ENCODE measurements at regions not wholly inside any gene's neighbourhood (a gene's known extent, or its start where the extent isn't known, plus 50 kb on each side); places are given as distances from the start of the nearest gene placed in this dataset.
"Not testable (repeated sequence)": the region's sequence is repeated elsewhere in the genome, so short reads cannot be mapped to it uniquely, and the experiment has no call there.

DNA sequence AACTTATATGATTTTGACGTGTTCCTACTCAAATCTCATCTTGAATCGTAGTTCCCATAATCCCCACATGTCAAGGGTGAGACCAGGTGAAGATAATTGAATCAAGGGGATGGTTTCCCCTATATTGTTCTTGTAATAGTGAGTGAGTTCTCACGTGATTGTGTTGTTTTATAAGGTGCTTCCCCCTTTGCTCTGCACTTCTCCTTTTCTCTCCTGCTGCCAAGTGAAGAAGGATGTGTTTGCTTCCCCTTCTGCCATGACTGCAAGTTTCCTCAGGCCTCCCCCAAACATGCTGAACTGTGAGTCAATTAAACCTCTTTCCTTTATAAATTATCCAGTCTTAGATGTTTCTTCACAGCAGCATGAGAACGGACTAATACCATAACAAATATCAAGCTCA, 83.2 kb downstream of the MANEA start:
- intact Hi-C loops (cut with DNase I, micrococcal nuclease), result no loop called here
- ATAC-seq (no peak), DNase-seq (no peak)

DNA sequence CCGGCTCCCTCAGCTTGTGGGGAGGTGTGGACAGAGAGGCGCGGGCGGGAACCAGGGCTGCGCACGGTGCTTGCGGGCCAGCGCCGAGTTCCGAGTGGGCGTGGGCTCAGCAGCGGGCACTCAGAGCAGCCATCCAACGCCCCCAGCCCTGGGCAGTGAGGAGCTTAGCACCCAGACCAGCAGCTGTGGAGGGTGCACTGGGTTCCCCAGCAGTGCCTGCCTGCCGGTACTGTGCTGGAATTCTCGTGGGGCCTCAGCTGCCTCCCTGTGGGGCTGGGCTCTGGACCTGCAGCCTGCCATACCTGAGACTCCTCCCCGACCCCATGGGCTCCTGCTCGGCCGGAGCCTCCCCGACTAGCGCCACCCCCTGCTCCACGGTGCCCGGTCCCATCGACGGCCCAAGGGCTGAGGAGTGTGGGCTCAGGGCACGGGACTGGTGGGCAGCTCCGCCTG, 92.7 kb downstream of the MANEA start:
- DNase-seq, result no peak
- ATAC-seq, result no peak
- intact Hi-C loops (cut with DNase I, micrococcal nuclease), result no loop called here

DNA sequence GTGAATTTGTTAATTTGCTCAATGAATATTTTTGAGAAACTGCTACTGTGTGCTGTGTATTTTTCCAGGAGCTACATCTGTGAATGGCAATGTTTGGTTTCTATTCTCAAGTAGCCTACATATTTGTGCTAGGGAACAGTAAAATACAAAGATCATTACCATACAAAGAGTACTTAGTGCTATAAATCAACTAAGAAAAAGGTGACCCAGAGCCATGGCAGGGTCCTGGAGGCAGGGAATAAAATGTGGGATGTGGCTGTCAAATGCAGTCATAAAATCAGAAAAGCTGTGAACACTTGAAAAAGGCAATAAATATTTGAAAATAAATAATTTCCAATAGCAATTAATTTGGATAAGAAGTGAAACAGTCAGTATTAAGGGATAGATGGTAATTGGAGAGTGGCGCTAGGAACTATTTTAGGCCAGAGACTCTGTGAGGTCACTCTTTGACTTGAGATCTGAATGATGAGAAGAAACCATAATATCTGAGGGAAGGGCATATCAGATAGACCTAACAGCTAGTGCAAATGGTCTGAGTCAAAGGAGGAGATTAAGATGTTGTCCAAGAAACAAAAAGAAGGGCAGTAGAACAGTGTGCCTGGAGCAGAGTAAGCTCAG, 98.8 kb downstream of the MANEA start:
- ATAC-seq, result no peak
- intact Hi-C loops (cut with DNase I, micrococcal nuclease), result no loop called here
- DNase-seq, result no peak

DNA sequence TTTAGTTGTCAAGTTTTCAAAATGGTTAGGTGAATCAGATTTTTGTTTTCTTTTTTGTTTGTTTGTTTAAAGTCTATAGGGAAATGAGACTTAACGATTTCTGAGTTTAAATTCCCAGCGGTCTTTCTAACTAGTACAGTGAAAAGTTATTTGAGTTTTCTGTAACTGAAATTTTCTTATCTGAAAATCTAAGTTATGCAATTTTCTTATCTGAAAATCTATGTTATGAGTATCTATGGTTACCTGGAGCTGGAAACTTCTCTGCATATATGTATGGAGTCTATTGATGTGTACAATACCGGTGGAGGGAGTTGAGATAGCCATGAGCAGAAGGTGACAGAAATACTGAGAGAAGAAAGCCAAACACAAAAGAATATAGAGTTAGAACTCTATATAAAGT, 102.6 kb downstream of the MANEA start:
- ATAC-seq (no peak), DNase-seq (no peak)
- intact Hi-C loops (cut with DNase I, micrococcal nuclease), result no loop called here

DNA sequence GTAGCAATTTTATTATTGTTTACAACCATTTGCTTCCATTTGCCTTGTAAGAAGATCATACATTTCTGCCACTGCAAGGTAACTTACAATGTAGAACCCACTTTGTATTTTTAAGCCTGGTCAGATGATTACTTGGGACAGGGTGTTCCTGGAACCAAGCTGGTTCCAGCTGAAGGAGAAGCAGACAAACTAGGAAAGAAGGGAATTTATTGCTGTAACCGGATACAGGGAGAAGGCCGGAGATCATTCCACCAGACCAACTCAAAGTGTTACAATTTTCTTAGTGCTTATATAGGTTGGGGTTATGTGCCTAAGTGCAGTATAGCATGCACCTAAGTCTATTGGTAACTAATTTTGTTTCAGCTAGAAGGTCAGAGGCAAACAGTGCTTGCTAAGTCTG, 104.4 kb downstream of the MANEA start:
- DNase-seq (no peak), ATAC-seq (no peak)

DNA sequence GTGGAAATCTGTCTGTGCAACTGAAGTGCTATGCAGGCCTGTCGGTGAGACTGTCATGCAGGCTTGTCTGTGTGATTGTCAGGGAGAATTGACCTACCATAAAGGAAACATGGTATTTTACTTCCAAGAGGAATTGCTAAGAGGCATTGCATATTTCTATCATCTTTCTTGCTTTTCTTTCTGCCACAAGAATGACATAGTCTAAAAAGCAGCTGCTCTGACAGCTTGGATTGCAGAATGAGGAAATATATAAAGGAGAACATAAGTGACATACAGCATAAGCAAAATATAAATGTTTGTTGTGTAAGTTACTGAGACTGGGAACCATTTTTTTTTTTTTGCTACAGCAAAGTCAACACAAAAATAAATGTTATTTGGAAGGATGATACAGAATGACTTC, 105.1 kb downstream of the MANEA start:
- DNase-seq, result no peak
- no peak for ATAC-seq
- intact Hi-C loops (cut with DNase I, micrococcal nuclease), result no loop called here

More for the DNA sequence above, 104.4 kb downstream of the MANEA start:
- intact Hi-C loops (cut with DNase I, micrococcal nuclease), result no loop called here

DNA sequence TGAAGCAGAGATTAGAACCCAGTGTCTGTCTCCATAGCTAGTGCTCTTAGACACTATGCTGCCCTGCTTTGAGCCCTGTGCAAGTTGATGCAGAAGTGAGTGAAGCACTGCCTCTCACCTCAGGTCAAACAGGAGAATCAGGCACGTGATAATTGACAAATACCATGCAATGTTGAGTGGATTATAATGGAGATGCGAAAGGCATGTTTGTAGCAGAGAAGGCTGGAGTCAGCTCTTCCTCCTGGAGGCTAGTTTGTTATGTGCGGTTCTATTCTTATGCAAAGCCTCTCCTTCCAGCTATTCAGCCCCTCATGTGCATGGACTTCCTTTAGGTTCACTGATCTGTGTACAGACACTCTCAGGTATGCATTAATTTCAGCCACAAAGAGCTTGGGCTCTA, 108.5 kb downstream of the MANEA start:
- ATAC-seq (no peak), DNase-seq (no peak)
- intact Hi-C loops (cut with DNase I, micrococcal nuclease), result no loop called here

DNA sequence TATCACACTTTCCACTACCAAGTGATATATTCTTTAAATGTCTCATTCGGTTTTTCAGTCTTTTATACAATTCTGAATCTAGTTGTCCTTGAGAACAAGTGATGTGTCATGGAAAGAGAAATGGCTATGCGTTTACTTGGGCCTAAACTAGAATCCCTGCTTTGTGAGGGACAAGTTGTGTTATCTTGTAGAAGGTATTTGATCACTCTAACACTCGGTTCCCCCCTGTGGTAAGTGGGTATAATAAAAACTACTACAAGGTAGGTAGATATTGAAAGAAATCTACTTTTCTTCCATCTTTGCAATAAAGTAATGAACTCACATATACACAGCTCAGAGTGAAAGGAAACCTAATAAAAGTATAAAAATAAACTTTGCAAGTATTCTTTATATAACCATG, 108.9 kb downstream of the MANEA start:
- ATAC-seq (no peak), DNase-seq (no peak)
- intact Hi-C loops (cut with DNase I, micrococcal nuclease), result no loop called here

DNA sequence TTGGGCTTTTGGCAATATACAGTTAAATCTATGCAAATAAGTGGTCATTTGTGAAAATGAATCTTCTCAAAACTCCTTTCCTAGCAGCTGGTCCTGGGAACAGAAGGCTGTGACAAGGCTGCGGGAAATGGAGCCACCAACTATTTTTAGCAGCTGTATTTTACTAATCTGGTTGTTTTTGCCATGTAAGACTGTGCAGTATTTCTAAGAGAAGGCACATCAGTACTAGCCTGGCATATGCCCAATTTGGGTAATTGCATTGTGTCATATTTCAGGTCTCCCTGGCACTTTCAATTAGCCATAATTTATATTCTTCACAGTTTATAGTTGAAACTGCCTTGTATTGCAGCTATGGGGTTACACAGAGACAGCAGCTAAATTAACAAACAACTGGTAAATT, 109.6 kb downstream of the MANEA start:
- DNase-seq (no peak), ATAC-seq (no peak)
- intact Hi-C loops (cut with DNase I, micrococcal nuclease), result no loop called here

DNA sequence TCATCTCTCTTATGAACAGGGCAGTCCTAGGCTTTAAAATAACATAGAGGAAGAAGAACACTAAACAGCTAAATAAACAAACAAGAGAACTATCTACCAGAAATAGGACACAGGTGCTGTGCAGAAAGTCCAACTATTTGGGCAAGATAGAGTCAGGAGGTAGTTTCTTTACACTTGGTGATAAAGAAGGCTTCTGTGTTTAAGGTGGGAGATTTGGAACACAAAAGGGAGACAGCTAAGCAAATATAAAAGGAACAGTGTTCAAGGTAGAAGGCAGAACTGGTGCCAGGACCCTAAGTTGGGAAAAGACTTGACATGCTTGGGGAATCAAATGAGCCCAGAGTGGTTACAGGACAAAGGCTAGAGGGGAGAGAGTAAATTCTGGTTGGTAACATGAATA, 110.5 kb downstream of the MANEA start:
- intact Hi-C loops (cut with DNase I, micrococcal nuclease), result no loop called here
- DNase-seq (no peak), ATAC-seq (no peak)

DNA sequence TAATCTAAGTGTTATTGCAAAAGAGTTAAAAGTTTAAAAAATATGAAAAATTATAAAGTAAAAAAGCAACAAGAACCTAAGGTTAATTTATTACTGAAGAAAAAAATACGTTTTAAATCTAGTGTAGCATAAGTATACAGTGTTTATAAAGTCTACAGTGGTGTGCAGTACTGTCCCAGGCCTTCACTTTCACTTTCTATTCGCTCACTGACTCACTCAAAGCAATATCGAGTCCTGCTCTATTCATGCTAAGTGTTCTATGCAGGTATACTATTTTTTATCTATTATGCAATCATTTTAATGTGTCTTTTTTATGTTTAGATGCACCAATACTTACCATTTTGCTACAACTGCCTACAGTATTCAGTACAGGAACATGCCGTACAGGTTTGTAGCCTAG, 113.0 kb downstream of the MANEA start:
- DNase-seq (no peak), ATAC-seq (peak; percentile 46)
- intact Hi-C loops (cut with DNase I, micrococcal nuclease), result no loop called here

DNA sequence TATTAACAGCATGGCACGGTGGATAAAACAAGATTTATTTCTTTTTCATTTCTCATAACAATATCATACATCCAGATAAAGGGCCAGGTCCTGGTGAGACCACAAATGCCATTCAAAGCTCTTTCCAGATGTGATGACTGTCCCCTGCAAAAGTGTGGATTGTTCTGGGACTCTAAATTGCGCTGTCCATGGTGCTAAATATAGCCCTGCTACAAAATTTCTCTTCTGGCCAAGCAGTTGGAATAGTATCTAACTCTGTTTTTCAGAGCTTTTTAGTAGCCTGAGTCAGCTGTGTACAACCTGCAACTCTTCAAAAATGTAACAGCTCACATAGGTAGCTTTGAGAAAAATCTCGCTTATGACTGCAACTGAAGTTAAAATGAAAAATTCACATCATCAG, 115.8 kb downstream of the MANEA start:
- intact Hi-C loops (cut with DNase I, micrococcal nuclease), result no loop called here
- DNase-seq, result no peak
- no peak for ATAC-seq

DNA sequence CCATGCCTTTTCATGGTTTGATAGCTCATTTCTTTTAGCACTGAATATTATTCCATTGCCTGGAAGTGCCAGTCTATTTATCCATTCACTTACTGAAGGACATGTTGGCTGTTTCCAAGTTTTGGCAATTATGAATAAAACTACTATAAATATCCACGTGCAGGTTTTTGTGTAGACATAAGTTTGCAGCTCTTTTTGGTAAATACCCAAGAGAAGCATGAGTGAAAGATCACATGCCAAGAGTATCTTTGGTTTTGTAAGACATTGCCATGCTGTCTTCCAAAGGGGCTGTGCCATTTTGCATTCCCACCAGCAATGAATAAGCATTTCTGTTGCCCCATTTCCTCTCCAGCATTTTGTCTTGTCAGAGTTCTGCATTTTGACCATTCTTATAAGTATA, 120.9 kb downstream of the MANEA start:
- no peak for DNase-seq
- ATAC-seq, result no peak
- intact Hi-C loops (cut with DNase I, micrococcal nuclease), result no loop called here

DNA sequence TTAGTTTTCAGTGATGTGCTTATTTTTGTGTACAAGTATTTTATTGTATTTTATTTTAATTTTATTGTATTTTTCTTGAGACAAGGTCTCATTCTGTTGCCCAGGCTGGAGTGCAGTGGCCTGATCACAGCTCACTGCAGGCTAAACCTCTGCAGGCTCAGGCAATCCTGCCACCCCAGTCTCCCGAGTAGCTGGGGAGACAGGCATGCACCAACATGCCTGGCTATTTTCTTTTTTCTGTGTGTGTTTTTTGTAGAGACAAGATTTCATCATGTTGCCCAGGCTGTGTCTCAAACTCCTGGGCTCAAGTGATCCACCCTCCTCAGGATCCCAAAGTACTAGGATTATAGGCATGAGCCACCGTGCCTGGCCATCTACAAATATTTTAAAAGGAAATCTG, 146.3 kb downstream of the MANEA start:
- no peak for ATAC-seq
- DNase-seq, result no peak
- intact Hi-C loops (cut with DNase I, micrococcal nuclease), result no loop called here

DNA sequence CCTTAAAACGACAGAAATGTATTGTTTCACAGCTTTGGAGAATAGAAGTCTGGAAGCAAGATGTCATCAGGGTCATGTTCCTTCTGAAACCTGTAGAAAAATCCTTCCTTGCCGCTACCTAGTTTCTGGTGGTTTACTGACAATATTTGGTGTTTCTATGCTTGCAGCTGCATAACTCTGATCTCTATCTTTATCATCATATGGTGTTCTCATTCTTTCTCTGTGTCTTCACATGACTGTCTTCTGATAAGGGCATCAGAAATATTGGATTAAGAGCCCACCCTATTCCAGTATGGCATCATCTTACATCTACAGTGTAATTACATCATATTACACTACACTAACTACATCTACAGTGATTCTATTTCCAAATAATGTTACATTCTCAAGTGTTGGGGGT, 148.0 kb downstream of the MANEA start:
- no peak for ATAC-seq
- no peak for DNase-seq
- intact Hi-C loops (cut with DNase I, micrococcal nuclease), result no loop called here

DNA sequence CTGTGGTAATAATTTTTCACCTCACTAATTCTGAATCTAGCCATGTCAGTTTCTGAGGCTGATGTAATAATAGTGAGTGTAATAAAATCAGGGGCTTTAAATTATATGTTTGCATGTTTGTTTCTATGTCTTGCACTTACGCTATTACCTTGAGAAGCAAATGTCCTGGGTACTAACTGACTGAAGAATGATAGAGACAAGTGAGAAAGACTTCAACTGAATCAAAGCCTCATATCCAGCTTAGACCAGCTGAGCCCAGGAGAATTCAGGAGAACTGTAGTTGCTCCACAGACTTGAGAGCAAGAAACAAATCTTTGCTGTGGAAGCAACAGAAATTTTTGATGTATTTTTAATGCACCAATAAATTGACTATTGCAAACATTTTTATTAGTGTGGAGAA, 162.8 kb downstream of the MANEA start:
- ATAC-seq (no peak), DNase-seq (no peak)
- intact Hi-C loops (cut with DNase I, micrococcal nuclease), result no loop called here

DNA sequence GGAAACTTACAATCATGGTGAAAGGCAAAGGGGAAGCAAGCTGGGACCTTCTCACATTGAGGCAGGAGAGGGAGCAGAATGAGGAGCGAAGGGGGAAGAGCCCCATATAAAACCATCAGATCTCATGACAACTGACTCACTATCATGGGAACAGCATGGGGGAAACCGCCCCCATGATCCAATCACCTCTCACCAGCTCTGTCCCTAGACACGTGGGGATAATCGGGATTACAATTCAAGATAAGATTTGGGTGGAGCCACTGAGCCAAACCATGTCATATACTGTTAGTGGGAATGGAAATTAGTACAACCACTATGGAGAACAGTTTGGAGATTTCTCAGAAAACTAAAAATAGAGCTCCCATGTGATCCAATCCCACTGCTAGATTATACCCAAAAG, 163.7 kb downstream of the MANEA start:
- DNase-seq (no peak), ATAC-seq (no peak)
- intact Hi-C loops (cut with DNase I, micrococcal nuclease), result no loop called here

DNA sequence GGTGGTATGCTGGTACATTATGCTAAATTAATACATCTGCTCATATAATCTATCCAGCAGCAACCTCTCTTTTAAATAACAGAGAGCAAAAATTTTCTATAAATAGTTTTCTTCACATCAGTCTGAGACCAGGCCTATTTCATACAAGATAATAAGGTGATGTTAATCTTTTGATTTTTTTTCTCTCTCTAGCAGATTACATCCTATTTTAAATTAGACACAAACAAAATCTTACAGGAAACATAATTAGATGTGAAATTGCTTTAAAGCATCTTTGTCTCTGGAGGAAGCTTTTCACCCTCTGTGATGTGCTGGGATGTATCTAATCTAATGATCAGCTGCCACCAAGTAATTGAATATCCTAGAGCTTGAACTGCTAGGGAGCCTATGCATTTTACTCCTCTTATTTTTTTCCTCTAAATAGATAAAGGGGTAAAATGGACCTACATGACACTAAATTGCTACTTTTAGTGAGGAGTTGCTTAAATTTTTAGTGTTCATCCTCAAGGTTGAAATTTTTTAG, 165.5 kb downstream of the MANEA start:
- ATAC-seq (no peak), DNase-seq (no peak)
- intact Hi-C loops (cut with DNase I, micrococcal nuclease), result no loop called here

DNA sequence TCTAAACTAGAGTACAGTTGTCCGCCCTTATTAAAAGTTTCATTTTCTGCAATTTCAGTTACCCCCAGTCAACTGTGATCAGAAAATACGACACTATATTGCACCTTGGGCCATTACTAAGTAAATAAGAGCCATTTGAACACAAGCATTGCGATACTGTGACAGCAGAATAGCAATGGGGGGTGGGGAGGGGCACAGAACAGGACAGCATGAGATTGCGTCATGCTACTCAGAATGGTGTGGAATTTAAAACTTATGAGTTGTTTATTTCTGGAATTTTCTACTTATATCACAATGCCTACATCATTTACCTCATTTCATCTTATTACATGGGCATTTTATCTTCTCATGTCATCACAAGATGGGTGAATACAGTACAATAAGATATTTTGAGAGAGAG, 166.3 kb downstream of the MANEA start:
- intact Hi-C loops (cut with DNase I, micrococcal nuclease), result no loop called here
- ATAC-seq (no peak), DNase-seq (no peak)

DNA sequence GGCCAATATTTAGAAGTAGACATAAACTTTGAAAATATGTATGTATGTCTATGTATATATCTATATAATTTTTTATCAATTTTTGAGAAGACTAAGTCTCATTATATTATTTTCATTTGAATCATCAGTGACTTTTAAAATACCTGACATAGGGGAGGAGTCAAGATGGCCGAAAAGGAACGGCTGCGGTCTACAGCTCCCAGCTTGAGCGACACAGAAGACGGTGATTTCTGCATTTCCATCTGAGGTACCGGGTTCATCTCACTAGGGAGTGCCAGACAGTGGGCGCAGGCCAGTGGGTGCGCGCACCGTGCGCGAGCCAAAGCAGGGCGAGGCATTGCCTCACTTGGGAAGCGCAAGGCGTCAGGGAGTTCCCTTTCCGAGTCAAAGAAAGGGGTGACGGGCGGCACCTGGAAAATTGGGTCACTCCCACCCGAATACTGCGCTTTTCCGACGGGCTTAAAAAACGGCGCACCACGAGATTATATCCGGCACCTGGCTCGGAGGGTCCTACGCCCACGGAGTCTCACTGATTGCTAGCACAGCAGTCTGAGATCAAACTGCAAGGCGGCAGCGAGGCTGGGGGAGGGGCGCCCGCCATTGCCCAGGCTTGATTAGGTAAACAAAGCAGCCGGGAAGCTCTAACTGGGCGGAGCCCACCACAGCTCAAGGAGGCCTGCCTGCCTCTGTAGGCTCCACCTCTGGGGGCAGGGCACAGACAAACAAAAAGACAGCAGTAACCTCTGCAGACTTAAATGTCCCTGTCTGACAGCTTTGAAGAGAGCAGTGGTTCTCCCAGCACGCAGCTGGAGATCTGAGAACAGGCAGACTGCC, 181.1 kb downstream of the MANEA start:
- intact Hi-C loops (cut with DNase I, micrococcal nuclease); DNase-seq; ATAC-seq: not testable (repeated sequence)
